Vagina (tissue), 2 donors: ENCODE measurements at regions not wholly inside any gene's neighbourhood (a gene's known extent, or its start where the extent isn't known, plus 50 kb on each side); places are given as distances from the start of the nearest gene placed in this dataset.

Experiments used
- DNase-seq, 2 donors: peaks; one replicate each; pipeline ENCODE4 v3.0.0-alpha.2; 2017; ENCODE audit errors: extremely low spot score in 2 of 2
- H3K27ac ChIP-seq: fragments of 200-600 bp; sonication (generic); one replicate; pipeline ENCODE4 v1.5.1; 2019
- H3K27me3 ChIP-seq: fragments of 200-600 bp; sonication (generic); one replicate; pipeline ENCODE4 v1.5.1; 2019
- H3K36me3 ChIP-seq, 2 donors: fragments of 200-600 bp; sonication (generic); one replicate each; pipeline ENCODE4 v1.5.1; 2017 to 2019
- H3K4me1 ChIP-seq: fragments of 200-600 bp; sonication (generic); one replicate; pipeline ENCODE4 v1.5.1; 2019
- H3K4me3 ChIP-seq, 2 donors: fragments of 200-600 bp; sonication (generic); 1 replicate in 1 of 2; 2 replicates in 1 of 2; pipeline ENCODE4 v1.5.1; 2016 to 2019
- H3K9me3 ChIP-seq: fragments of 200-600 bp; sonication (generic); one replicate; pipeline ENCODE4 v1.5.1; 2019
- POLR2A ChIP-seq, 2 donors: fragments of 450-650 bp; IDR thresholded peaks; one replicate each; pipeline ENCODE4 v1.6.1; 2017; ENCODE audit warnings: antibody characterized with exemption in 2 of 2, mild to moderate bottlenecking in 2 of 2, moderate library complexity in 2 of 2
- POLR2AphosphoS5 ChIP-seq, 2 donors: sonication (generic); formaldehyde crosslinking; IDR thresholded peaks; one replicate each; pipeline ENCODE4 v1.9.0; 2017; ENCODE audit warnings: antibody characterized with exemption in 2 of 2, mild to moderate bottlenecking in 2 of 2, low read depth in 1 of 2; ENCODE audit not compliant: insufficient read depth in 1 of 2
- intact Hi-C: fragments of 100-400 bp; cut with DNase I; formaldehyde crosslinking; loops from one replicate; pipeline ENCODE4 v1.15.1; 2023
- TF ChIP-seq, protein P1 (sequence below), 3 experiments: fragments of 450-650 bp in 2 of 3; fragments of 200-600 bp in 1 of 3; sonication (generic) in 1 of 3; IDR thresholded peaks; one replicate each; pipeline ENCODE4 v1.5.1; 2017 to 2019; ENCODE audit warnings: antibody characterized with exemption in 3 of 3, mild to moderate bottlenecking in 2 of 3, moderate library complexity in 2 of 3

- TF ChIP-seq, protein P1, sequence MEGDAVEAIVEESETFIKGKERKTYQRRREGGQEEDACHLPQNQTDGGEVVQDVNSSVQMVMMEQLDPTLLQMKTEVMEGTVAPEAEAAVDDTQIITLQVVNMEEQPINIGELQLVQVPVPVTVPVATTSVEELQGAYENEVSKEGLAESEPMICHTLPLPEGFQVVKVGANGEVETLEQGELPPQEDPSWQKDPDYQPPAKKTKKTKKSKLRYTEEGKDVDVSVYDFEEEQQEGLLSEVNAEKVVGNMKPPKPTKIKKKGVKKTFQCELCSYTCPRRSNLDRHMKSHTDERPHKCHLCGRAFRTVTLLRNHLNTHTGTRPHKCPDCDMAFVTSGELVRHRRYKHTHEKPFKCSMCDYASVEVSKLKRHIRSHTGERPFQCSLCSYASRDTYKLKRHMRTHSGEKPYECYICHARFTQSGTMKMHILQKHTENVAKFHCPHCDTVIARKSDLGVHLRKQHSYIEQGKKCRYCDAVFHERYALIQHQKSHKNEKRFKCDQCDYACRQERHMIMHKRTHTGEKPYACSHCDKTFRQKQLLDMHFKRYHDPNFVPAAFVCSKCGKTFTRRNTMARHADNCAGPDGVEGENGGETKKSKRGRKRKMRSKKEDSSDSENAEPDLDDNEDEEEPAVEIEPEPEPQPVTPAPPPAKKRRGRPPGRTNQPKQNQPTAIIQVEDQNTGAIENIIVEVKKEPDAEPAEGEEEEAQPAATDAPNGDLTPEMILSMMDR (IDR thresholded peaks at IDR 0.05) = no peak
- TF ChIP-seq POLR2AphosphoS5 (IDR thresholded peaks at IDR 0.05; ENCODE audit: insufficient read depth in 1 of 2, low read depth in 1 of 2) (no peak), POLR2A (IDR thresholded peaks at IDR 0.05) (no peak)
- intact Hi-C loops = no loop called here
- H3K4me3 ChIP-seq = no peak overlapping the region
These were observed 306.6 kb upstream of the TENM4 start for GRCh38 chr11:79747406-79747805.

GRCh38 chr11:79744941-79745340 is 304.1 kb upstream of the TENM4 start:
- TF ChIP-seq, protein P1 (IDR thresholded peaks at IDR 0.05) = no peak
- TF ChIP-seq POLR2A (IDR thresholded peaks at IDR 0.05) (no peak), POLR2AphosphoS5 (IDR thresholded peaks at IDR 0.05; ENCODE audit: insufficient read depth in 1 of 2, low read depth in 1 of 2) (no peak)
- Histone ChIP-seq H3K27me3 (no peaks in the 10 kb centered on the region), H3K4me1 (no peaks in the 10 kb centered on the region), H3K36me3 (no peaks in the 10 kb centered on the region), H3K9me3 (no peaks in the 10 kb centered on the region), H3K4me3 (no peak overlapping the region), H3K27ac (no peak overlapping the region)
- intact Hi-C loops = no loop called here
- no peak for DNase-seq

More at GRCh38 chr11:79747406-79747805, 306.6 kb upstream of the TENM4 start:
- no peaks in the 10 kb centered on the region for H3K27me3 ChIP-seq
- H3K4me1 ChIP-seq = no peaks in the 10 kb centered on the region
- DNase-seq = no peak
- H3K27ac ChIP-seq = no peak overlapping the region
- no peaks in the 10 kb centered on the region for H3K36me3 ChIP-seq
- no peaks in the 10 kb centered on the region for H3K9me3 ChIP-seq

GRCh38 chr11:79742176-79742575 is 301.3 kb upstream of the TENM4 start:
- TF ChIP-seq, protein P1 (IDR thresholded peaks at IDR 0.05) = no peak
- TF ChIP-seq POLR2A (IDR thresholded peaks at IDR 0.05) = no peak
- no peak for TF ChIP-seq POLR2AphosphoS5 (IDR thresholded peaks at IDR 0.05; ENCODE audit: insufficient read depth in 1 of 2, low read depth in 1 of 2)
- H3K4me1 ChIP-seq = no peaks in the 10 kb centered on the region

GRCh38 chr11:79739591-79739990 is 298.8 kb upstream of the TENM4 start:
- H3K4me3 ChIP-seq = no peak overlapping the region
- no peaks in the 10 kb centered on the region for H3K4me1 ChIP-seq
- no peak for DNase-seq
- TF ChIP-seq, protein P1 (IDR thresholded peaks at IDR 0.05) = no peak
- no peak for TF ChIP-seq POLR2A (IDR thresholded peaks at IDR 0.05)
- no peak for TF ChIP-seq POLR2AphosphoS5 (IDR thresholded peaks at IDR 0.05; ENCODE audit: insufficient read depth in 1 of 2, low read depth in 1 of 2)
- H3K36me3 ChIP-seq = no peaks in the 10 kb centered on the region
- intact Hi-C loops = no loop called here
- H3K27ac ChIP-seq = no peak overlapping the region
- H3K9me3 ChIP-seq = no peaks in the 10 kb centered on the region
- H3K27me3 ChIP-seq = no peaks in the 10 kb centered on the region

More at GRCh38 chr11:79742176-79742575, 301.3 kb upstream of the TENM4 start:
- no peaks in the 10 kb centered on the region for H3K27me3 ChIP-seq
- no peak overlapping the region for H3K27ac ChIP-seq
- no peaks in the 10 kb centered on the region for H3K36me3 ChIP-seq
- no peak for DNase-seq
- no peaks in the 10 kb centered on the region for H3K9me3 ChIP-seq
- intact Hi-C loops = no loop called here
- H3K4me3 ChIP-seq = no peak overlapping the region

GRCh38 chr11:79727221-79727620 is 286.4 kb upstream of the TENM4 start:
- H3K4me1 ChIP-seq = no peaks in the 10 kb centered on the region
- no peaks in the 10 kb centered on the region for H3K36me3 ChIP-seq
- intact Hi-C loops = no loop called here
- H3K9me3 ChIP-seq = no peaks in the 10 kb centered on the region
- no peaks in the 10 kb centered on the region for H3K27me3 ChIP-seq
- no peak overlapping the region for H3K27ac ChIP-seq
- DNase-seq = no peak
- H3K4me3 ChIP-seq = no peak overlapping the region
- TF ChIP-seq POLR2A (IDR thresholded peaks at IDR 0.05) = no peak
- TF ChIP-seq POLR2AphosphoS5 (IDR thresholded peaks at IDR 0.05; ENCODE audit: insufficient read depth in 1 of 2, low read depth in 1 of 2) = no peak
- TF ChIP-seq, protein P1 (IDR thresholded peaks at IDR 0.05) = no peak
